B cell (primary cell): ENCODE measurements at regions not wholly inside any gene's neighbourhood (a gene's known extent, or its start where the extent isn't known, plus 50 kb on each side); places are given as distances from the start of the nearest gene placed in this dataset.

Experiments
- ATAC-seq: fragments of 200-7000 bp; cut with Tn5 transposase; one replicate; pipeline ENCODE4 v1.10.0; 2021; ENCODE audit warnings: low read depth, mild to moderate bottlenecking, moderate number of reproducible peaks, moderate library complexity
- CTCF ChIA-PET: fragments of 350-600 bp; sonication (Branson Sonifier 250); formaldehyde crosslinking; loops from one replicate; lab custom pipeline; 2021; ENCODE audit warnings: antibody characterized with exemption, inconsistent platforms; lab: Charles Lee
- POLR2A ChIA-PET: fragments of 350-600 bp; sonication (Branson Sonifier 250); formaldehyde crosslinking; loops from one replicate; lab custom pipeline; 2021; ENCODE audit warnings: antibody characterized with exemption; lab: Charles Lee
- DNase-seq: peaks from one replicate; pipeline ENCODE4 v3.0.0; 2013
- H2AFZ ChIP-seq: 2 replicates; pipeline ENCODE4 v1.6.1; 2012; ENCODE audit warnings: mild to moderate bottlenecking, low read depth, low read length; ENCODE audit not compliant: insufficient read depth, poor library complexity, severe bottlenecking
- H3K27ac ChIP-seq, 2 donors: 1 replicate in 1 of 2; 2 replicates in 1 of 2; pipeline ENCODE4 v1.5.1; 2012 to 2013; ENCODE audit warnings: low read length in 2 of 2, mild to moderate bottlenecking in 2 of 2, moderate library complexity in 1 of 2
- H3K27me3 ChIP-seq, 4 experiments: fragments of 200-600 bp in 1 of 4; sonication (generic) in 1 of 4; replicated peaks in 1 of 4; 1 replicate in 2 of 4; 2 replicates in 2 of 4; pipeline versions ENCODE4 v1.6.1 to v1.7.0; 2013 to 2016; ENCODE audit warnings: low read length in 3 of 4, mild to moderate bottlenecking in 2 of 4, mixed read lengths in 1 of 4, moderate library complexity in 1 of 4; ENCODE audit not compliant: insufficient read depth in 4 of 4, control insufficient read depth in 3 of 4; ENCODE audit errors: control extremely low read depth in 1 of 4
- H3K36me3 ChIP-seq, 2 experiments: replicated peaks in 1 of 2; 1 replicate in 1 of 2; 2 replicates in 1 of 2; pipeline versions ENCODE4 v1.6.1 to v1.7.1; 2013; ENCODE audit warnings: low read length in 1 of 2; ENCODE audit not compliant: insufficient read depth in 2 of 2, control insufficient read depth in 1 of 2; ENCODE audit errors: control extremely low read depth in 1 of 2, extremely low read depth in 1 of 2
- H3K4me1 ChIP-seq, 2 donors: fragments of 200-600 bp in 1 of 2; sonication (generic) in 1 of 2; 1 replicate in 1 of 2; 2 replicates in 1 of 2; pipeline versions ENCODE4 v1.5.1 to v1.6.1; 2013 to 2017; ENCODE audit warnings: low read length in 2 of 2; ENCODE audit not compliant: control insufficient read depth in 2 of 2, insufficient read depth in 2 of 2
- H3K4me2 ChIP-seq: replicated peaks from 2 replicates; pipeline ENCODE3; 2012; ENCODE audit warnings: mild to moderate bottlenecking, low read depth, low read length; ENCODE audit not compliant: poor library complexity, severe bottlenecking
- H3K4me3 ChIP-seq, 5 experiments: fragments of 200-600 bp in 1 of 5; sonication (generic) in 1 of 5; 1 replicate in 3 of 5; 2 replicates in 2 of 5; pipeline versions ENCODE4 v1.5.1 to v1.7.0; 2011 to 2016; ENCODE audit warnings: low read length in 4 of 5, mild to moderate bottlenecking in 4 of 5, low read depth in 2 of 5, control low read depth in 1 of 5, moderate library complexity in 1 of 5; ENCODE audit not compliant: insufficient read depth in 1 of 5; ENCODE audit errors: control extremely low read depth in 1 of 5, extremely low read depth in 1 of 5
- H3K79me2 ChIP-seq: fragments of 200-600 bp; sonication (generic); one replicate; pipeline ENCODE4 v1.6.0; 2016; ENCODE audit warnings: low read length; ENCODE audit not compliant: control insufficient read depth, insufficient read depth
- H3K9ac ChIP-seq: fragments of 200-600 bp; sonication (generic); 2 replicates; pipeline ENCODE4 v1.6.1; 2017; ENCODE audit warnings: mild to moderate bottlenecking, low read length, moderate library complexity
- H3K9me3 ChIP-seq, 3 donors: one replicate each; pipeline versions ENCODE4 v1.6.1 to v1.7.1; 2013; ENCODE audit warnings: low read length in 2 of 3; ENCODE audit not compliant: control insufficient read depth in 2 of 3, insufficient read depth in 1 of 3; ENCODE audit errors: control extremely low read depth in 1 of 3
- H4K20me1 ChIP-seq: 2 replicates; pipeline ENCODE4 v1.6.0; 2012; ENCODE audit warnings: mild to moderate bottlenecking, low read length; ENCODE audit not compliant: insufficient read depth, control insufficient read depth, poor library complexity, severe bottlenecking
- H3K27ac Mint-ChIP-seq: one replicate; pipeline ENCODE4 v1.8.0; 2021; ENCODE audit warnings: mixed read lengths
- H3K27me3 Mint-ChIP-seq: one replicate; pipeline ENCODE4 v1.8.0; 2021; ENCODE audit warnings: mixed read lengths
- H3K4me1 Mint-ChIP-seq: one replicate; pipeline ENCODE4 v1.8.0; 2021; ENCODE audit warnings: mixed read lengths
- H3K4me3 Mint-ChIP-seq: one replicate; pipeline ENCODE4 v1.8.0; 2021; ENCODE audit warnings: mixed read lengths
- H3K9me3 Mint-ChIP-seq: one replicate; pipeline ENCODE4 v1.8.0; 2022; ENCODE audit warnings: mixed read lengths; ENCODE audit not compliant: insufficient read depth
- EZH2 ChIP-seq: IDR thresholded peaks from 2 replicates; pipeline ENCODE4 v1.6.1; 2012; ENCODE audit warnings: borderline replicate concordance, low read depth, mild to moderate bottlenecking, moderate library complexity, low read length; ENCODE audit not compliant: insufficient read depth, poor library complexity, severe bottlenecking
- WGBS: methylation state at CpG from one replicate; pipeline ENCODE4 v1.1.5; 2013; ENCODE audit warnings: missing lambda C conversion rate; ENCODE audit not compliant: insufficient coverage; 5-methylcytosine and 5-hydroxymethylcytosine counted together
- intact Hi-C: fragments of 100-400 bp; cut with micrococcal nuclease; formaldehyde crosslinking; loops from one replicate; pipeline ENCODE4 v1.10.0; 2022
- TF ChIP-seq, protein P1 (sequence below): fragments of 200-600 bp; IDR thresholded peaks from one replicate; pipeline ENCODE4 v1.8.0; 2022; ENCODE audit warnings: antibody characterized with exemption, mild to moderate bottlenecking

- Histone ChIP-seq H3K27me3 (no peaks in the 10 kb centered on the region), H3K79me2 (no peaks in the 10 kb centered on the region), H4K20me1 (no peaks in the 10 kb centered on the region), H2AFZ (no peak overlapping the region), H3K4me2 (no peak overlapping the region), H3K4me1 (no peaks in the 10 kb centered on the region), H3K4me3 (no peak overlapping the region), H3K9me3 (no peaks in the 10 kb centered on the region), H3K36me3 (no peaks in the 10 kb centered on the region), H3K9ac (no peak overlapping the region), H3K27ac (no peak overlapping the region)
- no peak overlapping the region for H3K4me3 Mint-ChIP-seq
- H3K9me3 Mint-ChIP-seq = peaks cover 3% of the 10 kb centered on the region
- CTCF ChIA-PET = interaction anchor here (0.7 kb wide), 1 partner anchor 75 kb away, joined by 3 read pairs; no protein-coding TSS in a partner anchor
- no peak for TF ChIP-seq EZH2
- TF ChIP-seq, protein P1, sequence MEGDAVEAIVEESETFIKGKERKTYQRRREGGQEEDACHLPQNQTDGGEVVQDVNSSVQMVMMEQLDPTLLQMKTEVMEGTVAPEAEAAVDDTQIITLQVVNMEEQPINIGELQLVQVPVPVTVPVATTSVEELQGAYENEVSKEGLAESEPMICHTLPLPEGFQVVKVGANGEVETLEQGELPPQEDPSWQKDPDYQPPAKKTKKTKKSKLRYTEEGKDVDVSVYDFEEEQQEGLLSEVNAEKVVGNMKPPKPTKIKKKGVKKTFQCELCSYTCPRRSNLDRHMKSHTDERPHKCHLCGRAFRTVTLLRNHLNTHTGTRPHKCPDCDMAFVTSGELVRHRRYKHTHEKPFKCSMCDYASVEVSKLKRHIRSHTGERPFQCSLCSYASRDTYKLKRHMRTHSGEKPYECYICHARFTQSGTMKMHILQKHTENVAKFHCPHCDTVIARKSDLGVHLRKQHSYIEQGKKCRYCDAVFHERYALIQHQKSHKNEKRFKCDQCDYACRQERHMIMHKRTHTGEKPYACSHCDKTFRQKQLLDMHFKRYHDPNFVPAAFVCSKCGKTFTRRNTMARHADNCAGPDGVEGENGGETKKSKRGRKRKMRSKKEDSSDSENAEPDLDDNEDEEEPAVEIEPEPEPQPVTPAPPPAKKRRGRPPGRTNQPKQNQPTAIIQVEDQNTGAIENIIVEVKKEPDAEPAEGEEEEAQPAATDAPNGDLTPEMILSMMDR = no peak
- no CpG with 5 or more reads among the region's 1 CpG for WGBS
- no peak overlapping the region for H3K27ac Mint-ChIP-seq
- DNase-seq = no peak
- intact Hi-C loops = no loop called here
- no peaks in the 10 kb centered on the region for H3K4me1 Mint-ChIP-seq
- ATAC-seq = no peak
- POLR2A ChIA-PET = no interaction called here
- H3K27me3 Mint-ChIP-seq = no peaks in the 10 kb centered on the region
These were observed 420.3 kb upstream of the ADGRL2 start for GRCh38 chr1:81380436-81380835.

DNA sequence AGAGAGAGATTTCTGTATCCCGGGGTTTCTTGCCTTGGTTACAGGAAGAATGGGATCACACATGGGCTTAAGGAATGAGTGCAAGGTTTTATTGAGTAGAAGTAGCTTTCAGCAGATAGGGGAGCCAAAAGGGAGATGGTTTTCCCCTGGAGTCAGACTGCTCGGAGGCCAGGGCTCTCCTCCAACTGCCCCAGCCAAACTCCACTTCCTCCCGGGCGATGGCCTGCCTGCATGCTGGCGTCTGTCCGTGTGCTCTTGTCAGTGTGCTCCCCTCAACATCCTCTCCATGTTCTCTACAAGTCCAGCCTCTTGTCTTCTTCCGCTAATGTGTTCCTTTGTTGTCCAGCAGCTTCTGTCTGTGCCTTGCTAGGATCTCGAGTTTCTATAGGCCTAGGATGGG, 421.3 kb upstream of the ADGRL2 start:
- Histone ChIP-seq H3K4me3 (no peak overlapping the region), H3K4me2 (no peak overlapping the region), H3K4me1 (no peaks in the 10 kb centered on the region), H3K27me3 (no peaks in the 10 kb centered on the region), H3K36me3 (no peaks in the 10 kb centered on the region), H4K20me1 (no peaks in the 10 kb centered on the region), H2AFZ (no peak overlapping the region), H3K9me3 (no peaks in the 10 kb centered on the region), H3K27ac (no peak overlapping the region), H3K79me2 (no peaks in the 10 kb centered on the region), H3K9ac (no peak overlapping the region)
- DNase-seq (no peak), ATAC-seq (no peak)
- Mint-ChIP-seq H3K9me3 (peaks cover 3% of the 10 kb centered on the region), H3K27me3 (no peaks in the 10 kb centered on the region), H3K27ac (no peak overlapping the region), H3K4me3 (no peak overlapping the region), H3K4me1 (no peaks in the 10 kb centered on the region)
- WGBS = 84% methylated on average over 4 of the region's 8 CpGs
- CTCF ChIA-PET = no interaction called here
- intact Hi-C loops = no loop called here
- TF ChIP-seq, protein P1 = no peak
- no peak for TF ChIP-seq EZH2
- POLR2A ChIA-PET = no interaction called here
